ENCODE measurements at regions not wholly inside any gene's neighbourhood (a gene's known extent, or its start where the extent isn't known, plus 50 kb on each side); places are given as distances from the start of the nearest gene placed in this dataset.

DNA sequence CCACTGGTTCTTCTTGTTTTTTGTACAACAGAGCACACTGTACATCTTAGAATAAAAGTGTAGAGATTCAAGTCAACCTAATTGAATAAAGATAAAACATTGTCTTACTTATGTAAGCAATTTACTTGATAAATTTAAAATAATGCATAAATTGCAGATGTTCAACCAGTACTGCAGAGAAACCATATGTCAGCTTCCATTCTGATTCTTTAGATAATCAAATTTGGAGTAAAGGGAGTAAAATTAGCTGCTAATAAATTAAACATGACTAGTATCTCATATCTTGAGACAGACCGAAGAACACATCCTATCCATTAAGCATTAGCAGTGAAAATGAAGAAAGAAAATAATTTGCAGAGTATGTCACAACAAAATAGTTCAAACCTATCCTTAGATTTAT is 261.2 kb downstream of the GASK1B start:
- TF ChIP-seq, protein P1, sequence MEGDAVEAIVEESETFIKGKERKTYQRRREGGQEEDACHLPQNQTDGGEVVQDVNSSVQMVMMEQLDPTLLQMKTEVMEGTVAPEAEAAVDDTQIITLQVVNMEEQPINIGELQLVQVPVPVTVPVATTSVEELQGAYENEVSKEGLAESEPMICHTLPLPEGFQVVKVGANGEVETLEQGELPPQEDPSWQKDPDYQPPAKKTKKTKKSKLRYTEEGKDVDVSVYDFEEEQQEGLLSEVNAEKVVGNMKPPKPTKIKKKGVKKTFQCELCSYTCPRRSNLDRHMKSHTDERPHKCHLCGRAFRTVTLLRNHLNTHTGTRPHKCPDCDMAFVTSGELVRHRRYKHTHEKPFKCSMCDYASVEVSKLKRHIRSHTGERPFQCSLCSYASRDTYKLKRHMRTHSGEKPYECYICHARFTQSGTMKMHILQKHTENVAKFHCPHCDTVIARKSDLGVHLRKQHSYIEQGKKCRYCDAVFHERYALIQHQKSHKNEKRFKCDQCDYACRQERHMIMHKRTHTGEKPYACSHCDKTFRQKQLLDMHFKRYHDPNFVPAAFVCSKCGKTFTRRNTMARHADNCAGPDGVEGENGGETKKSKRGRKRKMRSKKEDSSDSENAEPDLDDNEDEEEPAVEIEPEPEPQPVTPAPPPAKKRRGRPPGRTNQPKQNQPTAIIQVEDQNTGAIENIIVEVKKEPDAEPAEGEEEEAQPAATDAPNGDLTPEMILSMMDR (IDR thresholded peaks at IDR 0.05; ENCODE audit: low read depth, low read length, missing input control): no peak
- TF ChIP-seq HNF4A (conservative IDR thresholded peaks at IDR 0.05): no peak
- TF ChIP-seq, protein P2, sequence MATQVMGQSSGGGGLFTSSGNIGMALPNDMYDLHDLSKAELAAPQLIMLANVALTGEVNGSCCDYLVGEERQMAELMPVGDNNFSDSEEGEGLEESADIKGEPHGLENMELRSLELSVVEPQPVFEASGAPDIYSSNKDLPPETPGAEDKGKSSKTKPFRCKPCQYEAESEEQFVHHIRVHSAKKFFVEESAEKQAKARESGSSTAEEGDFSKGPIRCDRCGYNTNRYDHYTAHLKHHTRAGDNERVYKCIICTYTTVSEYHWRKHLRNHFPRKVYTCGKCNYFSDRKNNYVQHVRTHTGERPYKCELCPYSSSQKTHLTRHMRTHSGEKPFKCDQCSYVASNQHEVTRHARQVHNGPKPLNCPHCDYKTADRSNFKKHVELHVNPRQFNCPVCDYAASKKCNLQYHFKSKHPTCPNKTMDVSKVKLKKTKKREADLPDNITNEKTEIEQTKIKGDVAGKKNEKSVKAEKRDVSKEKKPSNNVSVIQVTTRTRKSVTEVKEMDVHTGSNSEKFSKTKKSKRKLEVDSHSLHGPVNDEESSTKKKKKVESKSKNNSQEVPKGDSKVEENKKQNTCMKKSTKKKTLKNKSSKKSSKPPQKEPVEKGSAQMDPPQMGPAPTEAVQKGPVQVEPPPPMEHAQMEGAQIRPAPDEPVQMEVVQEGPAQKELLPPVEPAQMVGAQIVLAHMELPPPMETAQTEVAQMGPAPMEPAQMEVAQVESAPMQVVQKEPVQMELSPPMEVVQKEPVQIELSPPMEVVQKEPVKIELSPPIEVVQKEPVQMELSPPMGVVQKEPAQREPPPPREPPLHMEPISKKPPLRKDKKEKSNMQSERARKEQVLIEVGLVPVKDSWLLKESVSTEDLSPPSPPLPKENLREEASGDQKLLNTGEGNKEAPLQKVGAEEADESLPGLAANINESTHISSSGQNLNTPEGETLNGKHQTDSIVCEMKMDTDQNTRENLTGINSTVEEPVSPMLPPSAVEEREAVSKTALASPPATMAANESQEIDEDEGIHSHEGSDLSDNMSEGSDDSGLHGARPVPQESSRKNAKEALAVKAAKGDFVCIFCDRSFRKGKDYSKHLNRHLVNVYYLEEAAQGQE (IDR thresholded peaks at IDR 0.05): no peak
